Astrocyte (in vitro differentiated cells and primary cell): ENCODE measurements at regions not wholly inside any gene's neighbourhood (a gene's known extent, or its start where the extent isn't known, plus 50 kb on each side); places are given as distances from the start of the nearest gene placed in this dataset.

Source experiments
- CTCF ChIP-seq: IDR thresholded peaks from 2 replicates; pipeline ENCODE4 v1.5.1; 2011; ENCODE audit warnings: low read depth, mild to moderate bottlenecking, inconsistent platforms, low read length, moderate library complexity; ENCODE audit not compliant: insufficient read depth
- EZH2 ChIP-seq: IDR thresholded peaks from 2 replicates; pipeline ENCODE4 v1.6.1; 2012; ENCODE audit warnings: mild to moderate bottlenecking, low read length, inconsistent platforms; ENCODE audit not compliant: insufficient read depth

- TF ChIP-seq EZH2 (no peak), CTCF (no peak)
These were observed 409.1 kb downstream of the TAF11L14 start for GRCh38 chr5:18043344-18043743.
